ENCODE measurements at regions not wholly inside any gene's neighbourhood (a gene's known extent, or its start where the extent isn't known, plus 50 kb on each side); places are given as distances from the start of the nearest gene placed in this dataset.
"Not testable (repeated sequence)": the region's sequence is repeated elsewhere in the genome, so short reads cannot be mapped to it uniquely, and the experiment has no call there.

GRCh38 chr7:66476056-66476455, 152.6 kb upstream of the KCTD7 start:
- not testable (repeated sequence) for TF ChIP-seq CTCF (optimal IDR thresholded peaks at IDR 0.05 in 1 of 3, IDR thresholded peaks at IDR 0.05 in 1 of 3, conservative IDR thresholded peaks at IDR 0.05 in 1 of 3; ENCODE audit: extremely low read depth in 1 of 3, insufficient read depth in 2 of 3, low read length in 3 of 3); EZH2 (IDR thresholded peaks at IDR 0.05; ENCODE audit: low read length)
